ENCODE measurements at regions not wholly inside any gene's neighbourhood (a gene's known extent, or its start where the extent isn't known, plus 50 kb on each side); places are given as distances from the start of the nearest gene placed in this dataset.

- TF ChIP-seq CTCF (IDR thresholded peaks at IDR 0.05) = no peak
Observed at GRCh38 chr21:28294051-28294450, 698.6 kb downstream of the LTN1 start (continued).

GRCh38 chr21:28283641-28284490, 708.8 kb downstream of the LTN1 start:
- Mint-ChIP-seq H3K4me3 (no peak overlapping the region), H3K27ac (no peak overlapping the region), H3K27me3 (ENCODE audit: low read depth) (no peaks in the 10 kb centered on the region; the same call in 1 of the 2 replicates), H3K4me1 (peaks cover 31% of the 10 kb centered on the region), H3K36me3 (peaks cover 3% of the 10 kb centered on the region), H3K9me3 (peaks cover 6% of the 10 kb centered on the region)
- ChIA-PET CTCF (no interaction called here), POLR2A (no interaction called here)
- DNase-seq (ENCODE audit: low spot score) (no peak), ATAC-seq (no peak)
- no peak for TF ChIP-seq ELF4 (CRISPR knock-in tag; IDR thresholded peaks at IDR 0.05; ENCODE audit: low read depth)
- no peak for TF ChIP-seq CREB1 (CRISPR knock-in tag; IDR thresholded peaks at IDR 0.05)
- TF ChIP-seq STAT6 (CRISPR knock-in tag; conservative IDR thresholded peaks at IDR 0.05; ENCODE audit: low read depth) = no peak
- TF ChIP-seq MYBL2 (CRISPR knock-in tag; IDR thresholded peaks at IDR 0.05) = no peak
- no peak for TF ChIP-seq ZNF281 (CRISPR knock-in tag; IDR thresholded peaks at IDR 0.05)
- TF ChIP-seq SMAD3 (CRISPR knock-in tag; IDR thresholded peaks at IDR 0.05; ENCODE audit: borderline replicate concordance) = no peak
- TF ChIP-seq SP1 (CRISPR knock-in tag; conservative IDR thresholded peaks at IDR 0.05) = no peak
- TF ChIP-seq HMGXB4 (CRISPR knock-in tag; IDR thresholded peaks at IDR 0.05) = no peak
- TF ChIP-seq MXD4 (CRISPR knock-in tag; IDR thresholded peaks at IDR 0.05; ENCODE audit: borderline replicate concordance) = no peak
- TF ChIP-seq ZNF425 (CRISPR knock-in tag; conservative IDR thresholded peaks at IDR 0.05) = no peak
- TF ChIP-seq MAX (CRISPR knock-in tag; IDR thresholded peaks at IDR 0.05) = no peak
- no peak for TF ChIP-seq AFF4 (CRISPR knock-in tag; IDR thresholded peaks at IDR 0.05; ENCODE audit: borderline replicate concordance)
- no peak for TF ChIP-seq PRDM15 (CRISPR knock-in tag; IDR thresholded peaks at IDR 0.05)
